ENCODE measurements at regions not wholly inside any gene's neighbourhood (a gene's known extent, or its start where the extent isn't known, plus 50 kb on each side); places are given as distances from the start of the nearest gene placed in this dataset.

- TF ChIP-seq CTCF (IDR thresholded peaks at IDR 0.05) (no peak), POLR2A (IDR thresholded peaks at IDR 0.05) (no peak)
Observed at GRCh38 chr6:129967427-129967826, 51.0 kb upstream of the L3MBTL3 start.

Data from lower leg skin (tissue), 3 donors.